HG02610 (cell line): ENCODE measurements at regions not wholly inside any gene's neighbourhood (a gene's known extent, or its start where the extent isn't known, plus 50 kb on each side); places are given as distances from the start of the nearest gene placed in this dataset.
"Not testable (repeated sequence)": the region's sequence is repeated elsewhere in the genome, so short reads cannot be mapped to it uniquely, and the experiment has no call there.

Source experiments
- ATAC-seq: cut with Tn5 transposase; IDR thresholded peaks from one replicate; pipeline ENCODE4 v1.9.1; 2021; ENCODE audit warnings: mild to moderate bottlenecking, moderate library complexity; ENCODE audit not compliant: unreplicated experiment

- not testable (repeated sequence) for ATAC-seq
Observed at GRCh38 chr18:47354061-47354460, 102.6 kb upstream of the SKOR2 start.

DNA sequence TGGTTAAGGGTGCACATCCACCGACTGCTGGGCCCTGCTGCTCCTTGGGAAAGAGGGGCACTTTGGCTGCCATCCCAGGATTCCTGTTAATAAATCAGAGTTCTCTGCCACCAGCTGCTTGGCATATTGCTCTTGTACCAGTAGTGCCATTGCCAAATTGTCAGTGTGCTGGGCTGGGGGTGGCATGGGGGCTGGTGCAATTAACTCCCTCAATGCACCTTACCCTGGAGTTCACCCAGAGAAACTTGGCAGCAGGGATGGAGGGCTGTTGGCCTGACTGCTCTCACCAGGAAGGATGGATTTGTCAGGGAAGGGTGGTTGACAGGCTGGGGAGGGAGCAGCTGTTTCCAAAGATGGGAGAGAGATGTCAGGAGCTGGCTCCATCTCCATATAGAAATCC is 94.6 kb upstream of the SKOR2 start:
- no peak for ATAC-seq

DNA sequence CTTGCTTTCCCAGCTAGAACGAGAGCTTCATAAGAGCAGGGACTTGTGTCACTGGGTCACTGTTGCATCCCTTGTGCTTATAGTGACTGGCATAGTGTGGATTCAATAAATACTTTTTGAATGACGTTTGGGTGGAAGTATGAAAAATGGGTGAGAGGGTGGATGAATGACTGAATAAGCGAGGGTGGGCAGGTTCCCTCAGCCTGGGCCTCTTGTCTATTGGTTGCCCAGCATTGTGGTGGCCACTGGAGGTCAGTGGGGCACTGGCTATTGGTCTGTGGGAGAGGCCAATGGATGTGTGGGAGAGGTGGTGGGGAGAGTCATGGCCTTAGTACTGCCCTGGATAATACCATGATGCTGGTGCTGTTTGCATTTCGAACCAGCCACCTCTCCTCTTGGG is 93.8 kb upstream of the SKOR2 start:
- no peak for ATAC-seq

DNA sequence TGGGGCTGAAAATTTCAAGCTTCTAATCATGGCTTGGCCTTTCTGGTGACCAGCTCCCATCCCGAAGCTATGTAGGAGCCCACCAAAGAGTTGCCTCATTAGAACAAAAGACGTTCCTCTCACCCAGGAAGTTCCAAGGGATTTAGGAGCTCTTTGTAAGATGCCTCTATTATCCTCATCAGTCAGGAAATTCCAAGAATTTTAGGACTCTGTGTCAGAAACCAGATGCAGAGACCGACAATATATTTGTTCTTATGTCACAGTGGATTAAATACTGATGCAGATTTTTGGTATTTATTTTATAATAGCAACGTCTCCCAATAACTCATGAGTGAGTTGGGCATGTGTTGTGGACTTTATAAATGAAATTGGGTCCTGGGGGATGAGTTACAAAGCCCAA is 91.8 kb upstream of the SKOR2 start:
- ATAC-seq: no peak

GRCh38 chr18:47342566-47342965 is 91.1 kb upstream of the SKOR2 start:
- ATAC-seq: no peak

DNA sequence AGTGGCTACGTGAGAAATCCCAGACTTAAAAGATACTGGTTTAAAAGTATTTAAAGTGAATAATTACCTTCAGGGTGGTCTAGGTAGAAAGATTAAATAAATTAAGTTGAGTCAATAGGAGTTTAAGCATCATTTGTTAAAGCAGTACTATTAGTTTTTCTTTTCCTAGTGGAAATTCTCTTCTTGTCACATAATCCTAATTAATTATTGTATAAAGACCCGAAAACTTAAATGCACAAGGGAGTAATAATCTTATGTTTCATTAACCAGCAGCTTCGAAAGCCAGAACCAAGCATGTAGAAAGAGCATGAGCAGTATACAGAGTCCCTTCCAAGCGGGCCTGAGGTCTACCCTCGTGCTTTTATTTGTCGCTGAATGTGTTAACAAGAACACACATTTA is 90.2 kb upstream of the SKOR2 start:
- no peak for ATAC-seq

DNA sequence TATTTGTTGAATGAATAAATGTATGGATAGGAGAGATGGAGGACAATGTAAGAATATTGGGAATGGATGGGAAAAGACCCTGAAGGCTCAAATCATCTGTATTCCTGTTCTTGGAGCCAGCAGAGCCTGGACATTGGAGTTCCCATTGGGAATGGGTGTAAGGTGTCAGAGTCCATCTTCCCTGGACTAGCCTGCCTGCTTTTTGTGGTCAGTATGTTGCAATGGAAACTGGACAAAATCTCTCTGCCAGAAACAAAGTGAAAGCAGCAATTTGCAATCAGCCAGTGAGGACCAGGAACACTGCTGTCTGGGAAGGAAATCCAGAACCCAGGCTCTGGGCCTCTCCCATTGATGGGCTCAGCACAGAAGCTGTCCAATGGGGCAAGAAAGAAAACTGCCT is 83.5 kb upstream of the SKOR2 start:
- ATAC-seq: no peak

DNA sequence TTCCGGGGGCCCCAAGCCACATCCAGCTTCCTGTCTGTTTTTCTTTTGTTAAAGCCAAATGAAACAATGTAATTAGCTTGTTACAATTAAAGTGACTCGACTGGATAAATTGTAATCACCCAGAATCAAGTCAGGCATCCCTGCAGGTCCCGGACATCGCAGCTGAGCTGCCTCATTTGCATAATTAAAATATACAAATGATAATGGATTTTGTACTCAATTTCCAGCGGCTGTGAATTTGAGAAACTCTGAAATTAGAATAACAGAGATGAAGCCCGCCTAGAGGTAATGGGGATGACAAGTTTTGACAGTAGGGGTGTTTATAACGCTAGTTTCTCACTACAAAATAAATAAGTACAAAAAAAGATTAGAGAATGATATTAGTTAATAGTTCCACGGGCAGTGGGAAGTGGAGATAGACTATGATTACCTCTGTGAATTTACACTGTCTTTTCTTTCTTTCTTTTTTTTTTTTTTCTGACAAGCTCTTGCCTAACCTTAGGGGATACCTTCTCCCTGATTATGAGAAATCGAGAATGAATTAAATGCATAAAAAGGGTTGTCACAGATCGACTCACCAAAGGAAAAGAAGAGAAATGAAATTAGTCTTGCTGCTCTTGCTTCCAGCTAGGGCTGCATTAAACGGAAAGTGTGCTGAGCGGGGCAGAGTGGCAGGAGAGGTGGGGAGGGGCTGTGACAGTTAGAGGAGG is 82.6 kb upstream of the SKOR2 start:
- no peak for ATAC-seq

DNA sequence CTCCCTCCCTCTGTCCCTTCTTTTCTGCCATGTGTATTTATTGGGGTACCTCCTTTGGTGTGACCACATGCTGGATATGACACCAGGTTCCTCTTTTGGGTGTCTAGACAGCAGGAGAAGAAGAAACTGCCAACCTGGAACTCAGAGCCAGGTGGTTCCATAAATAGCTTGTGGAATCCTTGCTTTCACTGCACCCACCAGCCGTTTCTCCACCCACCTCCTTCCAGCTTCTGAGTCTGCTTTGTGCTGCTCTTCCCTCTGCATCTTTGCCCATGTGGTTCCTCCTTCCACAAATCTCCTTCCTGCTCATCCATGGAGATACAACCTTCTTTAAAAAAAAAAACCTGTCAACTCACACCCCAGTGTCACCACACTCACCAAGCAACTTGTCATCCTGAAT is 80.2 kb upstream of the SKOR2 start:
- no peak for ATAC-seq

DNA sequence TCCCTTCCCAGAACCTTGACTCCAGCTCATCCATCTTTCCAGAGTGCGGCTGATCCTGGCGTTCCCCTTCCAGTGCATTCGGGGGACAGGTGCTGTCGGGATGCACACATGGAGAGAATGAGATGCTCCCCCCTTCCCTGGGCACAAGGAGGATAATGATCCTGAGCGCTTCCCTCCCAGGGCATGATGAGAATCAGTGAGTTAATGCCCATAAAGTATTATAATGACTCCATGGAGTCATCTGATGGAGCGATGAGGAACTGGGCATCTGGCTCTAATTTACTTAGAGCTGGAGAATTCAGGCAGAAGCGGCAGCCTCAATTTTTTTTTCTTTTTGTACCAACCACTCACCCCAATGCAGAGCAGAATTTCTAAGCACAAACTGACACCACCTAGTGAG is 79.6 kb upstream of the SKOR2 start:
- no peak for ATAC-seq

DNA sequence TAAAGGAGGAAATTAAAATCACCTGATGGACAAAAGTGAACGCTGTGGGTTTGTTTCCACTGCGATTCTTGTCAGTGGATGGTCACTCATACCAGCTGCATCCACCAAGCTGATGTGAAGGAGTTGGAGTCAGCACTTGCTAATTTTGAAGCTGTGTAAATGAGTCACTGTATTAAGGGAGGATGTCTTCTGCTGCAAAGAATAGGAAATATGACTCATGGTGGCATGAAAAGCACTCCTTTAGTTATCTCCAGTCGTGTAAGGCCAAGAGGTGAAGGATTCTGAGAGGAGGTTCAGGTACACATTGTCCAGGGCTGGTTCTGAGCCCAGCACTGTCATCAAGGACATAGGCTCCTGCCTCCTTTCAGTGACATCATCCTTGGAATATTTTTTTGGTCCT is 71.7 kb upstream of the SKOR2 start:
- ATAC-seq: no peak

DNA sequence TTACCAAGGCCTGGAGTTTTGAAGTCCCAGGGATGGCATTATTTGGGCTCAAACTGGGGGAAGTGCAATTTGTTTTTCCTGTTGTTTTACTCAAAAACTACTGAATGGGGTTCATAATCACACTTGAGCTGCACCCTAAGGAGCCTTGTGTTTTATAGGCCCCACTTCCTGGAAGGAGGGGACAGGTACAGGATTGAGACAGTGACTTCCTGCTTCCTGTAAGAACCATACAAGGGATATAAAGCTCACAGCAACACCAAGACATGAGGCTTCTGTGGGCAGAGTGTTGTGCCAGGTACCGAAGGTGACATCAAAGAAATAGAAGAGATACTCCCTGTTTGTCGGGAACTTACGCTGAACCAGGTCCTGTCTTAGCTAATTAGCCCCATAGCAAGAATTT is 70.4 kb upstream of the SKOR2 start:
- no peak for ATAC-seq

DNA sequence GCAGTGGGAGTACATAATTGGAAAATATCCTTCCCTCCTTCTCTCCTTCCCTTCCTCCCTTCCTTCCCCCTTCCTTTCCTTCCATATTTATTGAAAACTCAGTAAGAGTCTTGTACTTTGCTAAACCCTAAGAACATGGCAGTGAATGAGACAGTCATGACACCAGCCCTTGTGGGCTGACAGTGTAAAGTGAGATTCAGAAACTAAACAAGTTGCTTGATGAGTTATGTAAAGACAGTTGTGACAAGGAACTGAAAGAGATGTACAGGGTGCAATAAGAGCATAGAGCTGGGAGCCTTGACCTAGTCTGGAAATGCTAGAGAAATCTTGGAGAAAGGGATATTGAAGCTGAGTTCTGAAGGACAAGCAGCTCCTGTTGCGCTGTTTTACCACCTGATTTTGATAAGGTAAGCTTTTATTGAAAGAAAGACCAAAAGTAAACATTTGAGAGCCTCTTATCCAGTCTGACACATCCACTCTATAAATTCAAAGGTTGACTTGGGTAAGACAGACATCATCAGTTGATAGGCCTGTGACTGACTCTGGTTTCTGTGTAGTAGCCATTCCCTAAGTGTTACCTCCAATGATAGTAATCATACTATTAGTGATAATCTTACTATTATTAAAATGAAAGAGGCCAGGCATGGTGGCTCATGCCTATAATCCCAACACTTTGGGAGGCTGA is 66.5 kb upstream of the SKOR2 start:
- ATAC-seq: no peak

GRCh38 chr18:47316924-47317323 is 65.5 kb upstream of the SKOR2 start:
- no peak for ATAC-seq

GRCh38 chr18:47313901-47314300 is 62.4 kb upstream of the SKOR2 start:
- ATAC-seq: no peak

DNA sequence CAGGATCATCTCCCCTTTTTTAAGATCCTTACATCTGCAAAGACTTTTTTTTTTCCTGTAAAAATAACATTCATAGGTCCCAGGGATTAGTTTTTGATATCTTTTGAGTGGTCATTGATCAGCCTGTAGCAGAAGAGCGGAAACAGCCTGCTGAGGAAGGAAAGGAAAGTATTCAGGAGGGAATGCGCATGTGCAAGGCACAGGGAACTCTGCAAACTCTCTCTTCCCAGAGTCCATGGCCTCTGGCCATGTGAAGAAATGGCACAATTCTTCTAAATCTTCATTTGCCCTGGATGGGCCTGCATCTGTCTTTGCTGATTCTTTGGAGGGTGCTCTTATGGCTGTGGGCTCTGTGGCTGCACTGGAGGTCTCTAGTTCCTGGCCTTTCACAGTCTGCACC is 60.1 kb upstream of the SKOR2 start:
- ATAC-seq: no peak
